ENCODE measurements at regions not wholly inside any gene's neighbourhood (a gene's known extent, or its start where the extent isn't known, plus 50 kb on each side); places are given as distances from the start of the nearest gene placed in this dataset.

DNA sequence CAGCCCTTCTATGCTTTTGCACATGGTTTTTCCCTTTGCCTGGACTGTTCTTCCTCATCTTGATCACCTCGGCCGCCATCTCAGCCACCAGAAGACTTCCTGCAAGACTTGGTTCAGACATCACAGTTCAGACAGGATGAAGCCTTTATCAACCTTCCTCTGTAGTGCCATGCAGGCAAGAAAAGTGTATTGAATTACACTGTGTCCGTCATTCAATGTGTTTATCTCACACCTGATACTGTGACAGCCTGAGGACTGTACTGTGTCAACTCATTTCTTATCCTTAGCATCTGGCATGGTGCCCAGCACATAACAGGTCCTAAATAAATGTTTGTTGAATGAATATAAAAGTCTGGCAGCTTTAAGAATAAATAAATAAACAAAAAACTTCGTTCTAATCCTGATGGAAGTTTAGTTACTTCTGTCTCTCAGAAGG, 133.3 kb upstream of the MAN1A1 start:
- TF ChIP-seq, protein P1, sequence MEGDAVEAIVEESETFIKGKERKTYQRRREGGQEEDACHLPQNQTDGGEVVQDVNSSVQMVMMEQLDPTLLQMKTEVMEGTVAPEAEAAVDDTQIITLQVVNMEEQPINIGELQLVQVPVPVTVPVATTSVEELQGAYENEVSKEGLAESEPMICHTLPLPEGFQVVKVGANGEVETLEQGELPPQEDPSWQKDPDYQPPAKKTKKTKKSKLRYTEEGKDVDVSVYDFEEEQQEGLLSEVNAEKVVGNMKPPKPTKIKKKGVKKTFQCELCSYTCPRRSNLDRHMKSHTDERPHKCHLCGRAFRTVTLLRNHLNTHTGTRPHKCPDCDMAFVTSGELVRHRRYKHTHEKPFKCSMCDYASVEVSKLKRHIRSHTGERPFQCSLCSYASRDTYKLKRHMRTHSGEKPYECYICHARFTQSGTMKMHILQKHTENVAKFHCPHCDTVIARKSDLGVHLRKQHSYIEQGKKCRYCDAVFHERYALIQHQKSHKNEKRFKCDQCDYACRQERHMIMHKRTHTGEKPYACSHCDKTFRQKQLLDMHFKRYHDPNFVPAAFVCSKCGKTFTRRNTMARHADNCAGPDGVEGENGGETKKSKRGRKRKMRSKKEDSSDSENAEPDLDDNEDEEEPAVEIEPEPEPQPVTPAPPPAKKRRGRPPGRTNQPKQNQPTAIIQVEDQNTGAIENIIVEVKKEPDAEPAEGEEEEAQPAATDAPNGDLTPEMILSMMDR (IDR thresholded peaks at IDR 0.05) = no peak
- no peak for TF ChIP-seq POLR2A (IDR thresholded peaks at IDR 0.05)

Data from heart left ventricle (tissue), 13 donors.